ENCODE measurements at regions not wholly inside any gene's neighbourhood (a gene's known extent, or its start where the extent isn't known, plus 50 kb on each side); places are given as distances from the start of the nearest gene placed in this dataset.

- Histone ChIP-seq H3K4me2 (ENCODE audit: low read length) (no peak overlapping the region), H3K4me3 (ENCODE audit: low read length) (no peak overlapping the region), H2AFZ (ENCODE audit: low read depth, low read length) (no peak overlapping the region), H3K27me3 (ENCODE audit: low read depth, low read length) (no peaks in the 10 kb centered on the region), H3K36me3 (replicated peaks; ENCODE audit: low read depth, low read length) (no peaks in the 10 kb centered on the region), H3K9ac (ENCODE audit: low read length) (no peak overlapping the region), H3K9me3 (ENCODE audit: insufficient read depth, low read length) (no peaks in the 10 kb centered on the region), H3K27ac (ENCODE audit: low read length) (no peak overlapping the region), H3K79me2 (ENCODE audit: low read length) (no peaks in the 10 kb centered on the region), H4K20me1 (ENCODE audit: insufficient read depth, low read length) (no peaks in the 10 kb centered on the region), H3K4me1 (ENCODE audit: low read length) (no peaks in the 10 kb centered on the region)
- TF ChIP-seq CTCF (IDR thresholded peaks at IDR 0.05; ENCODE audit: low read depth, low read length) (no peak), EZH2phosphoT487 (IDR thresholded peaks at IDR 0.05; ENCODE audit: low read depth) (no peak)
These were observed 265.1 kb downstream of the EIPR1 start for GRCh38 chr2:3112553-3112952.

GRCh38 chr2:3112131-3112530, 265.5 kb downstream of the EIPR1 start:
- H3K4me2 ChIP-seq (ENCODE audit: low read length), result no peak overlapping the region
- TF ChIP-seq CTCF (IDR thresholded peaks at IDR 0.05; ENCODE audit: low read depth, low read length) (no peak), EZH2phosphoT487 (IDR thresholded peaks at IDR 0.05; ENCODE audit: low read depth) (no peak)
- no peak overlapping the region for H2AFZ ChIP-seq (ENCODE audit: low read depth, low read length)
- no peaks in the 10 kb centered on the region for H3K4me1 ChIP-seq (ENCODE audit: low read length)
- H3K9me3 ChIP-seq (ENCODE audit: insufficient read depth, low read length), result no peaks in the 10 kb centered on the region
- no peaks in the 10 kb centered on the region for H3K36me3 ChIP-seq (replicated peaks; ENCODE audit: low read depth, low read length)
- no peaks in the 10 kb centered on the region for H3K79me2 ChIP-seq (ENCODE audit: low read length)
- no peak overlapping the region for H3K9ac ChIP-seq (ENCODE audit: low read length)
- no peak overlapping the region for H3K4me3 ChIP-seq (ENCODE audit: low read length)
- H4K20me1 ChIP-seq (ENCODE audit: insufficient read depth, low read length), result no peaks in the 10 kb centered on the region
- no peaks in the 10 kb centered on the region for H3K27me3 ChIP-seq (ENCODE audit: low read depth, low read length)
- H3K27ac ChIP-seq (ENCODE audit: low read length), result no peak overlapping the region

- TF ChIP-seq CTCF (IDR thresholded peaks at IDR 0.05; ENCODE audit: low read depth, low read length), result no peak
- no peak for TF ChIP-seq EZH2phosphoT487 (IDR thresholded peaks at IDR 0.05; ENCODE audit: low read depth)
- Histone ChIP-seq H3K79me2 (ENCODE audit: low read length) (no peaks in the 10 kb centered on the region), H3K4me3 (ENCODE audit: low read length) (no peak overlapping the region), H3K27me3 (ENCODE audit: low read depth, low read length) (no peaks in the 10 kb centered on the region), H3K4me1 (ENCODE audit: low read length) (no peaks in the 10 kb centered on the region), H4K20me1 (ENCODE audit: insufficient read depth, low read length) (no peaks in the 10 kb centered on the region), H3K27ac (ENCODE audit: low read length) (no peak overlapping the region), H2AFZ (ENCODE audit: low read depth, low read length) (no peak overlapping the region), H3K9ac (ENCODE audit: low read length) (no peak overlapping the region), H3K36me3 (replicated peaks; ENCODE audit: low read depth, low read length) (no peaks in the 10 kb centered on the region), H3K9me3 (ENCODE audit: insufficient read depth, low read length) (no peaks in the 10 kb centered on the region), H3K4me2 (ENCODE audit: low read length) (no peak overlapping the region)
These were observed 266.5 kb downstream of the EIPR1 start for GRCh38 chr2:3110994-3111666.

- Histone ChIP-seq H3K79me2 (ENCODE audit: low read length) (no peaks in the 10 kb centered on the region), H3K27me3 (ENCODE audit: low read depth, low read length) (no peaks in the 10 kb centered on the region), H3K9me3 (ENCODE audit: insufficient read depth, low read length) (no peaks in the 10 kb centered on the region), H3K4me2 (ENCODE audit: low read length) (no peak overlapping the region), H3K4me3 (ENCODE audit: low read length) (no peak overlapping the region), H3K36me3 (replicated peaks; ENCODE audit: low read depth, low read length) (no peaks in the 10 kb centered on the region), H2AFZ (ENCODE audit: low read depth, low read length) (no peak overlapping the region), H3K9ac (ENCODE audit: low read length) (no peak overlapping the region), H3K4me1 (ENCODE audit: low read length) (no peaks in the 10 kb centered on the region), H3K27ac (ENCODE audit: low read length) (no peak overlapping the region), H4K20me1 (ENCODE audit: insufficient read depth, low read length) (no peaks in the 10 kb centered on the region)
- no peak for TF ChIP-seq EZH2phosphoT487 (IDR thresholded peaks at IDR 0.05; ENCODE audit: low read depth)
- TF ChIP-seq CTCF (IDR thresholded peaks at IDR 0.05; ENCODE audit: low read depth, low read length), result no peak
These were observed 267.1 kb downstream of the EIPR1 start for GRCh38 chr2:3110555-3110954.
